ENCODE measurements at regions not wholly inside any gene's neighbourhood (a gene's known extent, or its start where the extent isn't known, plus 50 kb on each side); places are given as distances from the start of the nearest gene placed in this dataset.

- no peak for DNase-seq
Observed at GRCh38 chr3:90221900-90222299, 1114.5 kb downstream of the EPHA3 start.

- no peak for DNase-seq
Observed at GRCh38 chr3:90241481-90241880, 1134.1 kb downstream of the EPHA3 start.

- no peak for DNase-seq
Observed at GRCh38 chr3:90253131-90253530, 1145.7 kb downstream of the EPHA3 start.

- no peak for DNase-seq
Observed at GRCh38 chr3:90261481-90262433, 1154.3 kb downstream of the EPHA3 start.
